GM12878 (cell line): ENCODE measurements at regions not wholly inside any gene's neighbourhood (a gene's known extent, or its start where the extent isn't known, plus 50 kb on each side); places are given as distances from the start of the nearest gene placed in this dataset.

Experiments used
- ATAC-seq: fragments of 200-7000 bp; cut with Tn5 transposase; 3 replicates; pipeline ENCODE4 v1.9.1; 2020; ENCODE audit warnings: mild to moderate bottlenecking, moderate library complexity
- BruUV-seq: library from RNA; stranded (reverse); fragments of 400-500 nt; replicated peaks from 2 replicates; lab custom pipeline; 2021; lab: Mats Ljungman, UMichigan
- CTCF ChIA-PET: fragments of 300-600 bp; sonication (Branson Sonifier 250); formaldehyde crosslinking; extraction: SDS; loops from one replicate; lab custom pipeline; 2021; ENCODE audit warnings: inconsistent platforms; lab: Yijun Ruan, JAX
- POLR2A ChIA-PET: fragments of 350-600 bp; formaldehyde crosslinking; extraction: SDS; loops from one replicate; lab custom pipeline; 2021; ENCODE audit warnings: inconsistent platforms; lab: Charles Lee
- RAD21 ChIA-PET: fragments of 300-600 bp; sonication (Branson Sonifier 250); formaldehyde crosslinking; loops from one replicate; lab custom pipeline; 2023; ENCODE audit warnings: antibody characterized with exemption; ENCODE audit not compliant: unreplicated experiment; lab: Charles Lee
- SMC1A ChIA-PET: fragments of 300-600 bp; sonication (Branson Sonifier 250); formaldehyde crosslinking; loops from one replicate; lab custom pipeline; 2023; ENCODE audit not compliant: unreplicated experiment, uncharacterized antibody; lab: Charles Lee
- DNase-seq: peaks from one replicate; pipeline ENCODE4 v3.0.0-alpha.2; 2011; ENCODE audit warnings: low read depth, low spot score
- FAIRE-seq: peaks from 3 replicates; lab custom pipeline; 2011; peaks lifted over from hg19 to GRCh38; lab: Jason Lieb, UNC
- H2AFZ ChIP-seq: 2 replicates; pipeline ENCODE4 v1.6.0; 2011; ENCODE audit warnings: low read depth, low read length, control low read depth; ENCODE audit not compliant: control insufficient read depth
- H3K27ac ChIP-seq: 2 replicates; pipeline ENCODE4 v1.5.1; 2011; ENCODE audit warnings: control low read depth; ENCODE audit not compliant: control insufficient read depth, insufficient read depth
- H3K27me3 ChIP-seq, 2 experiments: replicated peaks in 1 of 2; 2 replicates each; pipeline versions ENCODE4 v1.6.0 to v1.6.1; 2011; ENCODE audit warnings: low read length in 1 of 2; ENCODE audit not compliant: control insufficient read depth in 2 of 2, insufficient read depth in 2 of 2
- H3K36me3 ChIP-seq, 2 experiments: 2 replicates each; pipeline ENCODE4 v1.5.1; 2011; ENCODE audit warnings: low read length in 1 of 2; ENCODE audit not compliant: control insufficient read depth in 2 of 2, insufficient read depth in 2 of 2
- H3K4me1 ChIP-seq: 2 replicates; pipeline ENCODE4 v1.6.1; 2011; ENCODE audit warnings: mild to moderate bottlenecking, low read length, moderate library complexity, mixed read lengths; ENCODE audit not compliant: control insufficient read depth, insufficient read depth
- H3K4me2 ChIP-seq: 2 replicates; pipeline ENCODE4 v1.6.0; 2011; ENCODE audit warnings: control low read depth; ENCODE audit not compliant: control insufficient read depth, insufficient read depth
- H3K4me3 ChIP-seq: fragments of 200-600 bp; sonication (generic); 2 replicates; pipeline ENCODE4 v1.5.1; 2016
- H3K79me2 ChIP-seq: 2 replicates; pipeline ENCODE4 v1.6.0; 2011; ENCODE audit warnings: low read length; ENCODE audit not compliant: control insufficient read depth, insufficient read depth
- H3K9ac ChIP-seq: 2 replicates; pipeline ENCODE4 v1.8.0; 2011; ENCODE audit warnings: low read length, control low read depth, mixed read lengths; ENCODE audit not compliant: control insufficient read depth, insufficient read depth
- H3K9me3 ChIP-seq: replicated peaks from 3 replicates; pipeline ENCODE4 v1.5.1; 2011; ENCODE audit warnings: mild to moderate bottlenecking, low read length; ENCODE audit not compliant: control insufficient read depth, insufficient read depth
- H4K20me1 ChIP-seq: 2 replicates; pipeline ENCODE4 v1.6.0; 2011; ENCODE audit not compliant: control insufficient read depth, insufficient read depth
- GABPA ChIP-seq: IDR thresholded peaks from 2 replicates; pipeline ENCODE4 v1.6.1; 2014; ENCODE audit warnings: antibody characterized with exemption, low read depth, mild to moderate bottlenecking, inconsistent platforms
- HCFC1 ChIP-seq: fragments of 150-350 bp; IDR thresholded peaks from 2 replicates; pipeline ENCODE4 v1.6.1; 2014; ENCODE audit warnings: low read length
- MYC ChIP-seq: IDR thresholded peaks from 2 replicates; pipeline ENCODE4 v1.6.1; 2011; ENCODE audit warnings: mild to moderate bottlenecking, low read length, moderate library complexity, inconsistent platforms; ENCODE audit not compliant: insufficient read depth, insufficient replicate concordance, insufficient read length, severe bottlenecking
- NFIC ChIP-seq: IDR thresholded peaks from 2 replicates; pipeline ENCODE4 v1.6.1; 2012; ENCODE audit warnings: low read depth, mild to moderate bottlenecking, inconsistent platforms, low read length, moderate library complexity
- NR2F1 ChIP-seq: fragments of 450-650 bp; conservative IDR thresholded peaks from 2 replicates; pipeline ENCODE4 v1.6.1; 2017; ENCODE audit warnings: mild to moderate bottlenecking
- SIN3A ChIP-seq: IDR thresholded peaks from 2 replicates; pipeline ENCODE4 v1.6.1; 2012; ENCODE audit warnings: low read depth, low read length, improper control_type of control experiment
- WGBS: methylation state at CpG from one replicate; pipeline ENCODE4 v1.1.6; 2016; ENCODE audit warnings: low lambda C conversion rate; ENCODE audit not compliant: insufficient replicate concordance, insufficient coverage; ENCODE audit errors: missing lambda C conversion rate; 5-methylcytosine and 5-hydroxymethylcytosine counted together
- in situ Hi-C: fragments of 300-500 bp; cut with MboI; formaldehyde crosslinking; loops from 9 replicates; pipeline ENCODE4 v1.14.3; 2018; ENCODE audit warnings: mixed read lengths
- intact Hi-C: fragments of 100-400 bp; cut with micrococcal nuclease; formaldehyde crosslinking; loops from one replicate; pipeline ENCODE4 v1.14.2; 2022; ENCODE audit not compliant: unreplicated experiment
- TF ChIP-seq, protein P1 (sequence below): IDR thresholded peaks from 2 replicates; pipeline ENCODE4 v1.6.1; 2012; ENCODE audit warnings: mild to moderate bottlenecking, low read depth, low read length
- TF ChIP-seq, protein P2 (sequence below): fragments of 450-650 bp; IDR thresholded peaks from 2 replicates; pipeline ENCODE4 v1.6.1; 2016; ENCODE audit warnings: mild to moderate bottlenecking
- TF ChIP-seq, protein P3 (sequence below): fragments of 450-650 bp; formaldehyde crosslinking; IDR thresholded peaks from 2 replicates; pipeline ENCODE4 v1.5.0; 2022; ENCODE audit warnings: mild to moderate bottlenecking, missing genetic modification characterization

DNA sequence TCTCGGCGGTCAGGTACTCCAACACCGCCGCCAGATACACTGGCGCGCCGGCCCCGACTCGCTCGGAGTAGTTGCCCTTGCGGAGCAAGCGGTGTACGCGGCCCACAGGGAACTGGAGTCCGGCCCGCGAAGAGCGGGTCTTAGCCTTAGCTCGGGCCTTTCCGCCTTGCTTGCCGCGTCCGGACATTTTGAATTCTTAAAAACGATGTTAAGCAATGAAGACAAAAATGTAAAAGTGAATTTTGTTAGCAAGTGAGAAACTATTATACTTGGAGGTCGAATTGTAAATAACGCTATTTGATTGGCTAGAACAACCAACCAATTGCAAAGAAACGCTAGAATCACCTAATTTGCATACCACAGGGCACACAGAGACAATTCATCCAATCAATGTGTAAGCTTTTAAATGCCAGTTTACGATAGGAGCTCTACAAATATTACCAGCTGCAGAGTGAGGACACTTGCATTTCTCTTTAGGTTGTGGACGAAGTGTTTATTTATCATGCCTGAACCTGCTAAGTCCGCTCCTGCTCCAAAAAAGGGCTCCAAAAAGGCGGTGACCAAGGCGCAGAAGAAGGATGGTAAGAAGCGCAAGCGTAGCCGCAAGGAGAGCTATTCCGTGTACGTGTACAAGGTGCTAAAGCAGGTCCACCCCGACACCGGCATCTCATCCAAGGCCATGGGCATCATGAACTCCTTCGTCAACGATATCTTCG is 112.0 kb downstream of the HFE start:
- peak overlapping the region; percentile 80 for H3K27ac ChIP-seq
- in situ Hi-C loops (loop anchor here (5.0 to 10.0 kb wide), 4 partner anchors 77 to 1693 kb away; a partner anchor contains a TSS), intact Hi-C loops (loop anchor here (2.0 to 5.0 kb wide), 8 partner anchors 18 to 1693 kb away; a partner anchor contains a TSS)
- H4K20me1 ChIP-seq, result no peaks in the 10 kb centered on the region; the same call in 1 of the 2 replicates
- H3K4me3 ChIP-seq, result peak overlapping the region; percentile 73
- ChIA-PET POLR2A (interaction anchor here (0.6 to 8.5 kb wide), 21 partner anchors 13 to 1672 kb away, joined by 3 to 109 read pairs (median 4); a partner anchor contains a TSS), CTCF (interaction anchor here (1.2 to 6.4 kb wide), 10 partner anchors 10 to 76 kb away, joined by 3 to 35 read pairs (median 8); a partner anchor contains a TSS), SMC1A (interaction anchor here (0.6 to 4.3 kb wide), 20 partner anchors 10 to 946 kb away, joined by 3 to 19 read pairs (median 5); partner anchors contain the start of gene BTN3A3), RAD21 (interaction anchor here (0.5 to 4.2 kb wide), 18 partner anchors 10 to 1692 kb away, joined by 3 to 36 read pairs (median 4); a partner anchor contains a TSS)
- H3K4me1 ChIP-seq, result peaks cover 12% of the 10 kb centered on the region
- peaks cover 35% of the 10 kb centered on the region for H3K79me2 ChIP-seq
- DNase-seq (peak; percentile 99), FAIRE-seq (peak; percentile 78), ATAC-seq (peak; percentile 64)
- no peak overlapping the region; the same call in 1 of the 2 replicates for H2AFZ ChIP-seq
- H3K27me3 ChIP-seq, result no peaks in the 10 kb centered on the region
- WGBS, result 3% methylated on average over 42 of the region's 42 CpGs
- H3K9me3 ChIP-seq, result no peaks in the 10 kb centered on the region
- H3K36me3 ChIP-seq, result no peaks in the 10 kb centered on the region
- H3K9ac ChIP-seq, result peak overlapping the region; percentile 96
- no TSS peak for BruUV-seq
- H3K4me2 ChIP-seq, result peak overlapping the region; percentile 56
- TF ChIP-seq NFIC (peak; percentile 75; the same call in 1 of the 2 replicates), NR2F1 (no peak), SIN3A (no peak; the same call in 1 of the 2 replicates), MYC (no peak), GABPA (0 out of 2 replicates have a peak, but pooled peaks have one; percentile 6), HCFC1 (peak; percentile 21; the same call in 1 of the 2 replicates)
- TF ChIP-seq, protein P1, sequence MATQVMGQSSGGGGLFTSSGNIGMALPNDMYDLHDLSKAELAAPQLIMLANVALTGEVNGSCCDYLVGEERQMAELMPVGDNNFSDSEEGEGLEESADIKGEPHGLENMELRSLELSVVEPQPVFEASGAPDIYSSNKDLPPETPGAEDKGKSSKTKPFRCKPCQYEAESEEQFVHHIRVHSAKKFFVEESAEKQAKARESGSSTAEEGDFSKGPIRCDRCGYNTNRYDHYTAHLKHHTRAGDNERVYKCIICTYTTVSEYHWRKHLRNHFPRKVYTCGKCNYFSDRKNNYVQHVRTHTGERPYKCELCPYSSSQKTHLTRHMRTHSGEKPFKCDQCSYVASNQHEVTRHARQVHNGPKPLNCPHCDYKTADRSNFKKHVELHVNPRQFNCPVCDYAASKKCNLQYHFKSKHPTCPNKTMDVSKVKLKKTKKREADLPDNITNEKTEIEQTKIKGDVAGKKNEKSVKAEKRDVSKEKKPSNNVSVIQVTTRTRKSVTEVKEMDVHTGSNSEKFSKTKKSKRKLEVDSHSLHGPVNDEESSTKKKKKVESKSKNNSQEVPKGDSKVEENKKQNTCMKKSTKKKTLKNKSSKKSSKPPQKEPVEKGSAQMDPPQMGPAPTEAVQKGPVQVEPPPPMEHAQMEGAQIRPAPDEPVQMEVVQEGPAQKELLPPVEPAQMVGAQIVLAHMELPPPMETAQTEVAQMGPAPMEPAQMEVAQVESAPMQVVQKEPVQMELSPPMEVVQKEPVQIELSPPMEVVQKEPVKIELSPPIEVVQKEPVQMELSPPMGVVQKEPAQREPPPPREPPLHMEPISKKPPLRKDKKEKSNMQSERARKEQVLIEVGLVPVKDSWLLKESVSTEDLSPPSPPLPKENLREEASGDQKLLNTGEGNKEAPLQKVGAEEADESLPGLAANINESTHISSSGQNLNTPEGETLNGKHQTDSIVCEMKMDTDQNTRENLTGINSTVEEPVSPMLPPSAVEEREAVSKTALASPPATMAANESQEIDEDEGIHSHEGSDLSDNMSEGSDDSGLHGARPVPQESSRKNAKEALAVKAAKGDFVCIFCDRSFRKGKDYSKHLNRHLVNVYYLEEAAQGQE, result no peak
- TF ChIP-seq, protein P2, sequence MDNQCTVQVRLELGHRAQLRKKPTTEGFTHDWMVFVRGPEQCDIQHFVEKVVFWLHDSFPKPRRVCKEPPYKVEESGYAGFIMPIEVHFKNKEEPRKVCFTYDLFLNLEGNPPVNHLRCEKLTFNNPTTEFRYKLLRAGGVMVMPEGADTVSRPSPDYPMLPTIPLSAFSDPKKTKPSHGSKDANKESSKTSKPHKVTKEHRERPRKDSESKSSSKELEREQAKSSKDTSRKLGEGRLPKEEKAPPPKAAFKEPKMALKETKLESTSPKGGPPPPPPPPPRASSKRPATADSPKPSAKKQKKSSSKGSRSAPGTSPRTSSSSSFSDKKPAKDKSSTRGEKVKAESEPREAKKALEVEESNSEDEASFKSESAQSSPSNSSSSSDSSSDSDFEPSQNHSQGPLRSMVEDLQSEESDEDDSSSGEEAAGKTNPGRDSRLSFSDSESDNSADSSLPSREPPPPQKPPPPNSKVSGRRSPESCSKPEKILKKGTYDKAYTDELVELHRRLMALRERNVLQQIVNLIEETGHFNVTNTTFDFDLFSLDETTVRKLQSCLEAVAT, result 0 out of 2 replicates have a peak, but pooled peaks have one; percentile 90
- TF ChIP-seq, protein P3, sequence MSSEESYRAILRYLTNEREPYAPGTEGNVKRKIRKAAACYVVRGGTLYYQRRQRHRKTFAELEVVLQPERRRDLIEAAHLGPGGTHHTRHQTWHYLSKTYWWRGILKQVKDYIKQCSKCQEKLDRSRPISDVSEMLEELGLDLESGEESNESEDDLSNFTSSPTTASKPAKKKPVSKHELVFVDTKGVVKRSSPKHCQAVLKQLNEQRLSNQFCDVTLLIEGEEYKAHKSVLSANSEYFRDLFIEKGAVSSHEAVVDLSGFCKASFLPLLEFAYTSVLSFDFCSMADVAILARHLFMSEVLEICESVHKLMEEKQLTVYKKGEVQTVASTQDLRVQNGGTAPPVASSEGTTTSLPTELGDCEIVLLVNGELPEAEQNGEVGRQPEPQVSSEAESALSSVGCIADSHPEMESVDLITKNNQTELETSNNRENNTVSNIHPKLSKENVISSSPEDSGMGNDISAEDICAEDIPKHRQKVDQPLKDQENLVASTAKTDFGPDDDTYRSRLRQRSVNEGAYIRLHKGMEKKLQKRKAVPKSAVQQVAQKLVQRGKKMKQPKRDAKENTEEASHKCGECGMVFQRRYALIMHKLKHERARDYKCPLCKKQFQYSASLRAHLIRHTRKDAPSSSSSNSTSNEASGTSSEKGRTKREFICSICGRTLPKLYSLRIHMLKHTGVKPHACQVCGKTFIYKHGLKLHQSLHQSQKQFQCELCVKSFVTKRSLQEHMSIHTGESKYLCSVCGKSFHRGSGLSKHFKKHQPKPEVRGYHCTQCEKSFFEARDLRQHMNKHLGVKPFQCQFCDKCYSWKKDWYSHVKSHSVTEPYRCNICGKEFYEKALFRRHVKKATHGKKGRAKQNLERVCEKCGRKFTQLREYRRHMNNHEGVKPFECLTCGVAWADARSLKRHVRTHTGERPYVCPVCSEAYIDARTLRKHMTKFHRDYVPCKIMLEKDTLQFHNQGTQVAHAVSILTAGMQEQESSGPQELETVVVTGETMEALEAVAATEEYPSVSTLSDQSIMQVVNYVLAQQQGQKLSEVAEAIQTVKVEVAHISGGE (CRISPR knock-in tag), result no peak
